HG03060 (cell line): ENCODE measurements at regions not wholly inside any gene's neighbourhood (a gene's known extent, or its start where the extent isn't known, plus 50 kb on each side); places are given as distances from the start of the nearest gene placed in this dataset.
"Not testable (repeated sequence)": the region's sequence is repeated elsewhere in the genome, so short reads cannot be mapped to it uniquely, and the experiment has no call there.

Source experiments
- ATAC-seq: cut with Tn5 transposase; IDR thresholded peaks from one replicate; pipeline ENCODE4 v1.9.1; 2021; ENCODE audit warnings: low read depth, moderate number of reproducible peaks; ENCODE audit not compliant: unreplicated experiment

- not testable (repeated sequence) for ATAC-seq
Observed at GRCh38 chr7:65719123-65719798, 153.6 kb upstream of the VKORC1L1 start.

- no peak for ATAC-seq
Observed at GRCh38 chr7:65722361-65722792, 150.5 kb upstream of the VKORC1L1 start.

- ATAC-seq, result not testable (repeated sequence)
Observed at GRCh38 chr7:65727182-65727581, 145.7 kb upstream of the VKORC1L1 start.

DNA sequence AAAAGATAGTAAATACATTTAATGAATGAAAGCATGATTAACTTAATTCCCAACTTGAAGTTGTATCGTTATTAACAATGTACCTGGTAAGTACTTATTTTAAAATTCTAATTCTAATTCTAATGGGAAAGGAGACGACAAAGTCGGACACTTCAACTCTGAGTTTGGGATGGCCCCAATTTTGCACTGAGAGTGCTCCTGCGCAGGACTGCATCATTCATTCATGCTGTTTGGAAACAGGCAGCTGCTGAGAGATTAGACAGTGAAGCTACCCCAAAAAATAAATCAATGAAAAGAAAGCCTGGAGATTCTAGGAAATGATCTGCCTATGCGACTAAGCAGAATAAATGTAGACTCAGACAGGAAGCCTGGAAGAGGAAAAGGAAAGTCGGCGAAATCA lies 141.7 kb upstream of the VKORC1L1 start:
- ATAC-seq, result no peak

DNA sequence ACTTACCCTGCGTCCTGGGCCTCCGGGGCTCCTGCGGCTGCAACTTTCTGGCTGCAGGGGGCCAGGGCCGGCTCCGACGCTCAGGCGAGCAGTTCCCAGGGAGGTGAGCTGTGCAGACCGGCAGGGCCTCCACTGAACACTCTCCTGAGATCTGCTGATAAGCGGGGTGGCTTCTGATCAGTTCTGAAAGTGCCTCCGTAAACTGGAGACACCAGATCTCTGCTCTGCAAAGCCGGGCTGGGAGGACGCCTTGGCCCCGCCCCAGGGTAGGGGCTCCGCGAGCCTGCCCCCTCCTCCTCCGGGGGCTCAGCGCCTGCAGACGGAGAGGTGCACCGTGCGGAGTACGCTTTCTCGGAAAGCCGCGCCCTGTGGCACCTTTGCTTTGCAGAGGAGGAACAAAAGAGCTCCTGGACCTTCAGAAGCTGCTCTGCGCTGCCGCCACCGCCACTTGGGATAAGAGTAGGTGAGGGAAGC lies 141.3 kb upstream of the VKORC1L1 start:
- no peak for ATAC-seq

GRCh38 chr7:65744406-65744805 lies 128.5 kb upstream of the VKORC1L1 start:
- ATAC-seq, result no peak

DNA sequence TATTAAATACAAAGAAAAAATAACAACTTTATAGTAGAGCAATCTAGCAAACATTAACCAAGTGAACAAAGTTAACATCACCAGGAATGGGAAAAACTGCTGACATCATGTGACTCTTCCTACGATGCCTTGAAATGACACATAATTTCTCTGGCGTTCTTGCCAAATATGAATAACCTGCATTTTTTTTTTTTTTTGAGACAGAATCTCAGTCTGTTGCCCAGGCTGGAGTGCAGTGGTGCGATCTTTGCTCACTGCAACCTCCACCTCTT lies 126.5 kb upstream of the VKORC1L1 start:
- no peak for ATAC-seq

DNA sequence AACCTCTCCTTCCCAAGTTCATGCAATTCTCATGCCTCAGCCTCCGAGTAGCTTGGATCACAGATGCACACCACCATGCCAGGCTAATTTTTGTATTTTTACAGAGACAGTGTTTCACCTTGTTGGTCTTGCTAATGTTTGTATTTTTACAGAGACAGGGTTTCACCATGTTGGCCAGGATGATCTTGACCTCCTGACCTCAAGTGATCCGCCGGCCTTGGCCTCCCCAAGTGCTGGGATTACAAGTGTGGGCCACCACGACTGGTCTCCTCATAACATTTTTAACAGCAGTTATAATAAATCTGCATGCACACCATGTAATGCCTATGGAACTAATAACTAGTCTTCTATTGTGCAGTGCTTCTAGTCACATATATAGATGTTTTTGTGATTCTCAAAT lies 123.8 kb upstream of the VKORC1L1 start:
- ATAC-seq, result no peak

- no peak for ATAC-seq
Observed at GRCh38 chr7:65749518-65749917, 123.4 kb upstream of the VKORC1L1 start.

DNA sequence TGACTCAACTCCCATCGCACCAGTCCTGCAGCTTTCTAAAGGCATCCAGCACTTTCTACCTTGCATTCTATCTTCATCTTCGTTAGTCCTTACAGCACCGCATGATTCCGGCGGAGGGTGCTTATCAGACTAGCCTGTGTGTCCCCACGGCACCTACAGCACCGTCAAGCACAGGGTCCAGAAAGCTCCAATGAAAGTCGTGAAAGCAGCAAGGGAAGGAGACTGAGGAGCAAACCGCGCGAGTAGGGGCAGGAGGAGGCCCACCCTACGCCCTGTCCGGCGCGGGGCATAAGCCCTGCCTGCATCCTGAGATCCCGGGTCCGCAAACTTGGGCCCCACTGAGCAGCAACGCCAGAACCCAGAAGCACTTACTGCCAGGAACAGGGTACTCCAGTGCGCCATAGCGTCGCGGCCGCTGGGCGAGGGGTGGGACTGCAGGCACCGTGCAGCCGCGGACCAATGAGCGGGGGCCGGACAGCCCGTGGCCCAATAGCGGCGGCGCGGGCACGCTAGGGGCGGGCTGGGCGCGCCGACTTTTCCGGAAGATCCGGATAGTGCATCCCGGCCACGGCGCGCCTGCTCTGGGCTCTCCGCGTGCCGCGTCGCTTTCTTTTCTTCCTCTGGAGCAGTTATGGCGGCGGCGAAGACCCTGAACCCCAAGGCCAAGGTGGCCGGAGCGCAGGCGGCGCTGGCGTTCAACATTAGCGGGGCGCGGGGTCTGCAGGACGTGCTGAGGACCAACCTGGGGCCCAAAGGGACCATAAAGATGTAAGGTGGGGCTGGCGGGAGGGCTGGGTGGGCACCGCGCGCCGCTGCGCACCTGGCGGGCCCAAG lies 122.1 kb upstream of the VKORC1L1 start:
- peak; percentile 82 for ATAC-seq

- ATAC-seq, result not testable (repeated sequence)
Observed at GRCh38 chr7:65754070-65754469, 118.8 kb upstream of the VKORC1L1 start.

DNA sequence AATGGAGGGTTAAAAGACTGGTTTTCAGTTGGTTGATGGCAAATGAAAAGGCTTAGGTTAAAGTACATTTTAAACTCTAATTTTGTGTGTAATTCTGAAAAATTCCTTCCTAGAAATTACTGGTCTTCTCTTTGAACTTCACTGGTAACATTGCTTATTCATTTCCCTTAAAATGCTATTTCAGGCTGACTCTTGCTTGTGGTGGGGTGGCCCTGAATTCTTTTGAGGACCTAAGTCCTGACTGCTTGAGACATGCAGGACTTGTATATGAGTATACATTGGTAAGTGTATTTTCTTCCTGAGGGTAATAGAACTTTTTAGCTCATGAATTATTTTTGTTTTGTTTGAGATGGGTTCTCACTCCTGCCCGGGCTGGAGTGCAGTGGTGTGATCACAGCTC lies 113.9 kb upstream of the VKORC1L1 start:
- ATAC-seq, result not testable (repeated sequence)

GRCh38 chr7:65762712-65763111 lies 110.2 kb upstream of the VKORC1L1 start:
- not testable (repeated sequence) for ATAC-seq

DNA sequence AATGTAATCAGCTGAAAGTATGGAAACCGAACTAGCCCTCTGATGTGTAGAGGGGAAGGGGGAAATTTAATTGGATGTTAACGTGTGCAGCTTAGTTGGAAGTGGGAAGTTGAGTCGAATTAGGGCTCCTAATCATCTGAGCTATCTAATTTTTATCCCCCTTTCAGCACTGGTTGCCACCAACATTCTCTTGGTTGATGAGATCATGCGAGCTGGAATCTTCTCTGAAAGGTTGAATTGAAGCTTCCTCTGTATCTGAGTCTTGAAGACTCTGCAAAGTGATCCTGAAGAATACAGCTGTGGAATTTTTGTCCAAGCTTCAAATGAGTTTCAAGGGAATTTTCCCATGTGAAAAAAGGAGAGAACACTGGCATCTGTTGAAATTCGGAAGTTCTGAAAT lies 109.8 kb upstream of the VKORC1L1 start:
- ATAC-seq, result not testable (repeated sequence)

DNA sequence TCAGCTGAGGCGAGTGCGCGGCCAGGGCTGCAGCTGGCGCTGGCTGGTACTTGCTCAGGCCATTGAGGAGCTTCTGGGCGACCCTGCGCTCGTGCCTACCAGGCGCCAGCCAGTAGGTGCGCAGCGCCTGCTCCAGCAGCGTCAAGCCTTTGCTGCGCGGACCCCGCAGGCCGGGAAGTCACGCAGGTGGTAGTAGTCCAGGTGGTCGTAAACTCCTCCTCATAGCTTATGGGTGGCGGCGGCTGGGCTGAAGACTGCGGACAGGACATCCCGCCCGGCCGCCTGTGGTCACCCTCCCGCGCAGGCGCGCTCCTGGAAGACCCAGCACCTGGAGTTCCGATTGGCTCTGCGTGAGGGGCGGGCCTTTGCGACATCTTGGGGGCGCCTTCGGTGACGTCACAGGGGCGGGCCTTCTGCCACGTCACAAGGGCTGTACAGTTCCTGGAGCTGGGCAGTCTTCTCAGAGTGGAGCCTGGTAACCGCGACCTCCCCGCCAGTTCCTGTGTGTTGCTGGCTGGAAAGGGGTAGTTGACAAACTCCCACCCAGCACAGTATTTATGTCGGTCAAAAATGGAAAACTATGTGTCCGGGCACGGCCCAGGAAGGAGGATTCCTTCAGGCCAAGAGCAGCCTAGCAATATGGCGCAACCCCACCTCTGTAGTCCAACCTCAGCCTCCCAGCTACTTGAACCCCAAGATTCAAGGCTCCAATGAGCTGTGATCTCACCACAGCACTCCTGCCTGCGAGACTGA lies 102.2 kb upstream of the VKORC1L1 start:
- ATAC-seq, result peak; percentile 90

DNA sequence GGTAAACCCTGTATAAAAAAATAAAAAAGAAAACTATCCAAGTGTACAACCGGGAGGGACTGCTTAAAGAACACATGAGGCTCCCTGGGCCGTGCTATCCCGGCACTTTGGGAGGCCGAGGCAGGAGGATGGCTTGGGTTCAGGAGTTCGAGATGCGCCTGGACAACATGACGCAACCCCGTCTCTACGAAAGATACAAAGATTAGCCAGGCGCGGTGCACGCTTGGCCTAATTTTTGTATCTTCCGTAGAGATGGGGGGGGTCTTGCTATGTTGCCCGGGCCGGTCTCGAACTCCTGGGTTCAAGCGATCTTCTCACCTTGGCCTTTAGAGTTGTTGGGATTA lies 101.7 kb upstream of the VKORC1L1 start:
- not testable (repeated sequence) for ATAC-seq

DNA sequence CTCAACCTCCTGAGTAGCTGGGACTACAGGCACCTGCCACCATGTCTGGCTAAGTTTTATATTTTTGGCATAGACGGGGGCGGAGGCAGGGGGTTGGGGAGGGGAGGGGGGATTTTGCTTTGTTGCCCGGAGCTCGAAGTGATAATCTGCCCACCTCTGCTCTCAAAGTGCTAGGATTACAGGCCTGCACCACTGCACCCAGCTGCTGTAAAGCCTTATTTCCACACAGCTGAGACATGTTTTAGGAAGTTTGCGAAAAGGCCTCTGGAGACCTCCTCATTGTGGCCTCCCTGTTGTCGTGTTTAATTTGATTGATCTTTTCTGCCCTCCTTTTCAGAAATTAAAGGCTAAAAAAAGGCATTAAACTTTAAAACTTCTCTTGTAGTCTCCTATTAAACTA lies 96.2 kb upstream of the VKORC1L1 start:
- not testable (repeated sequence) for ATAC-seq

DNA sequence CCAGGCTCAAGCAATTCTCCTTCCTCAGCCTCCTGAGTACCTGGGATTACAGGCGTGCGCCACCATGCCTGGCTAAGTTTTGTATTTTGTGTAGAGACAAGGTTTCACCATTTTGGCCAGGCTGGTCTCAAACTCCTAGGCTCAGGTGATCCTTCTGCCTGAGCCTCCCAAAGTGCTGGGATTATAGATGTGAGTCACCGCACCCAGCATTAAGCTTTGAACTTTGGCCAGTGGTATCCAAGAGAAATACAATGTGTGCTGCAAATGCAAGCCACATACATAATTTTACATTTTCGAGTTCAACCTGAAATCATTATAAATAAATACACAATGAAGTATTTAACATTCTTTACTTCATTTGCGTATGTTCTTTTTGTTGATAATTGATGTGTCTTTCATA lies 82.9 kb upstream of the VKORC1L1 start:
- ATAC-seq, result not testable (repeated sequence)

- not testable (repeated sequence) for ATAC-seq
Observed at GRCh38 chr7:65791788-65792187, 81.1 kb upstream of the VKORC1L1 start.

DNA sequence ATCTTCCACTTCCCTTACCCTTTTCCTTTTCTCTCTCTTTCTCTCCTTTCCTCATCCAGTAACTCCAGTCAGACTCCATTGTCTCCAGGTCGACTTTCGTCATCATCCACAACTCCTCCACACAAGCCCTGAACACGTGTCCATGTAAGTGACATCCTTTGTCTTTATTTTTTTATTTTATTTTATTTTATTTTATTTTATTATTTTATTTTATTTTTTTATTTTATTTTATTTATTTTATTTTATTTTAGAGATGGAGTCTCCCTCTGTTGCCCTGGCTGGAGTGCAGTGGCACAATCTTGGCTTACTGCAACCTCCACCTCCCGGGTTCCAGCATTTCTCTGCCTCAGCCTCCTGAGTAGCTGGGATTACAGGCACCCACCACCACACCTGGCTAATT lies 80.1 kb upstream of the VKORC1L1 start:
- not testable (repeated sequence) for ATAC-seq

DNA sequence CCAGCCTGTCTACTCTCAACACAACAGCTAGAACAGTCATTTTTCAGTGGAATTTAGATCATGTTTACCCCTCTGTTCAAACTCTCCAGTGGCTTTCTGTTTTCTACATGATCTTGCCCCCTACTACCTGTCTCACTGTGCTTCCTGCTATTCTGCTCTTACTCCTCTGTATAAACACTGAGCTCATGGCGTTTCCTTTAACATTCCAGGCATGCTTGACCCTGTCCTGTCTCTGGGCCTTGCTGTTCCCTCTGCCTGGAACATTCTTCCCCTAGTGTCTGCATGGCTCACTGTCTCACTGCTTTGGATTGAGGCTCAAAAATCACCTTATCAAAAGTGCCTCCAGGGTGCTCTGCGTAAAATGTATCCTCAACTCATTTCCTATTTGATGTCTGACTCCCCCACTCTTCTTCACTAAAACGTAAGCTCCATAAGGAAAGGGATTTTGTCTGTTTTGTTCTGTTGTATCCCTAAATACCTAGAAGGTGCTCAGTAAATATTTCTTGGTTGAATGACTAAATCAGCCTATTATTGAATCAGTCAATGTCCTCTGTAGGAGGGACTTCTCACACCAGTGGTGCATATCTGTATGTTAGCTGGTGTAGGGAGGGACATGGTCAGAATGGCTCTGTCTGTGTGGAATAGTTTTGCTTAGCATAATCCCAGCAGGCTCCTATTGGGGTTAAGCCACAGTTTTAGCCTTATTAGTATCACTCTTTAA lies 78.0 kb upstream of the VKORC1L1 start:
- not testable (repeated sequence) for ATAC-seq
